ENCODE measurements at regions not wholly inside any gene's neighbourhood (a gene's known extent, or its start where the extent isn't known, plus 50 kb on each side); places are given as distances from the start of the nearest gene placed in this dataset.

GRCh38 chr5:32936329-32936728, 225.2 kb downstream of the NPR3 start (continued):
- TF ChIP-seq ATF5 (CRISPR knock-in tag; IDR thresholded peaks at IDR 0.05; ENCODE audit: low read depth) (no peak), JDP2 (CRISPR knock-in tag; IDR thresholded peaks at IDR 0.05; ENCODE audit: borderline replicate concordance) (no peak), ZBTB43 (CRISPR knock-in tag; conservative IDR thresholded peaks at IDR 0.05) (no peak), ZNF251 (CRISPR knock-in tag; IDR thresholded peaks at IDR 0.05) (no peak), ZNF12 (CRISPR knock-in tag; IDR thresholded peaks at IDR 0.05) (no peak), ZBTB7B (CRISPR knock-in tag; IDR thresholded peaks at IDR 0.05) (no peak), NFATC3 (CRISPR knock-in tag; IDR thresholded peaks at IDR 0.05) (no peak), SRF (IDR thresholded peaks at IDR 0.05; ENCODE audit: low read depth, low read length) (no peak)

- Histone ChIP-seq H3K9me3 (ENCODE audit: low read length) (no peaks in the 10 kb centered on the region), H3K27me3 (ENCODE audit: control insufficient read depth in 1 of 2, insufficient read depth in 2 of 2, low read length in 2 of 2) (no peaks in the 10 kb centered on the region; a peak in 1 of 5 replicates), H2AFZ (ENCODE audit: low read length) (no peak overlapping the region), H3K79me2 (ENCODE audit: insufficient read depth, low read length) (no peaks in the 10 kb centered on the region), H4K20me1 (ENCODE audit: insufficient read depth, low read length) (no peaks in the 10 kb centered on the region), H3K9ac (ENCODE audit: insufficient read depth, low read depth, low read length) (no peak overlapping the region), H3K4me3 (replicated peaks in 1 of 3; ENCODE audit: insufficient read depth in 1 of 3, low read depth in 2 of 3, low read length in 3 of 3) (no peak overlapping the region), H3K36me3 (replicated peaks in 1 of 2; ENCODE audit: control insufficient read depth in 1 of 2, insufficient read depth in 2 of 2, low read length in 2 of 2) (no peaks in the 10 kb centered on the region), H3K4me1 (ENCODE audit: insufficient read depth, low read length) (no peaks in the 10 kb centered on the region), H3K27ac (ENCODE audit: extremely low read length, insufficient read depth, low read length) (no peak overlapping the region), H3K4me2 (ENCODE audit: low read depth, low read length) (no peak overlapping the region)
- intact Hi-C loops (cut with micrococcal nuclease; ENCODE audit: unreplicated experiment), result loop anchor here (1.0 to 5.0 kb wide), 2 partner anchors 235 to 480 kb away; no protein-coding TSS in a partner anchor
- peak; percentile 12 for FAIRE-seq
- POLR2A ChIA-PET, result no interaction called here
- no TSS peak for BruUV-seq (replicated peaks)
- peak; percentile 88 for ATAC-seq
- in situ Hi-C loops (cut with HindIII; ENCODE audit: extremely low pct_ligation_motif_present, low pct_unique_long_range_greater_than_20kb), result loop anchor here (25.0 kb wide), 2 partner anchors 230 to 470 kb away; partner anchors contain the start of gene NPR3
- DNase-seq (ENCODE audit: low spot score), result peak; percentile 38
- CTCF ChIA-PET (ENCODE audit: low intra/inter-chr PET ratio, low total read pairs), result interaction anchor here (2.5 kb wide), 1 partner anchor 235 kb away, joined by 14 read pairs; no protein-coding TSS in a partner anchor
- WGBS (ENCODE audit: low lambda C conversion rate), result 7% methylated on average over 6 of the region's 6 CpGs
- TF ChIP-seq ZNF431 (CRISPR knock-in tag; IDR thresholded peaks at IDR 0.05; ENCODE audit: borderline replicate concordance, low read depth), result no peak
- no peak for TF ChIP-seq ARID4A (CRISPR knock-in tag; IDR thresholded peaks at IDR 0.05; ENCODE audit: borderline replicate concordance)
- no peak for TF ChIP-seq SCMH1 (CRISPR knock-in tag; IDR thresholded peaks at IDR 0.05; ENCODE audit: borderline replicate concordance)
- TF ChIP-seq ZNF879 (CRISPR knock-in tag; IDR thresholded peaks at IDR 0.05), result no peak
- TF ChIP-seq ZNF512 (CRISPR knock-in tag; IDR thresholded peaks at IDR 0.05), result peak; percentile 96
- TF ChIP-seq ZNF34 (CRISPR knock-in tag; IDR thresholded peaks at IDR 0.05; ENCODE audit: borderline replicate concordance), result no peak
- no peak for TF ChIP-seq MYNN (CRISPR knock-in tag; IDR thresholded peaks at IDR 0.05; ENCODE audit: low read depth)
Measured at GRCh38 chr5:32942225-32942989, 231.3 kb downstream of the NPR3 start.
